A549 (cell line): ENCODE measurements at regions not wholly inside any gene's neighbourhood (a gene's known extent, or its start where the extent isn't known, plus 50 kb on each side); places are given as distances from the start of the nearest gene placed in this dataset.

Experiments used
- ATAC-seq, 2 experiments: fragments of 200-7000 bp in 1 of 2; fragments of >200 bp in 1 of 2; cut with Nextera tagmentation in 1 of 2; cut with Tn5 transposase in 1 of 2; 3 replicates each; pipeline versions ENCODE4 v1.8.0 to v1.9.1; 2018 to 2020; ENCODE audit warnings: mild to moderate bottlenecking in 1 of 2, moderate library complexity in 1 of 2
- CTCF ChIA-PET: fragments of 300-600 bp; sonication (Branson Sonifier 250); formaldehyde crosslinking; extraction: SDS; loops from one replicate; lab custom pipeline; 2021; ENCODE audit warnings: antibody characterized with exemption, inconsistent platforms; lab: Yijun Ruan, JAX
- POLR2A ChIA-PET: fragments of 350-600 bp; formaldehyde crosslinking; extraction: SDS; loops from one replicate; lab custom pipeline; 2021; ENCODE audit warnings: antibody characterized with exemption, inconsistent platforms; lab: Yijun Ruan, JAX
- DNase-seq, 2 experiments: peaks; one replicate each; pipeline versions ENCODE4 v3.0.0 to v3.0.0-alpha.2; 2011 to 2016; ENCODE audit warnings: low read depth in 1 of 2, low spot score in 1 of 2
- FAIRE-seq: peaks from 2 replicates; lab custom pipeline; 2011; peaks lifted over from hg19 to GRCh38; lab: Jason Lieb, UNC
- H3K27ac ChIP-seq, 2 experiments: fragments of >200 bp; sonication (Bioruptor Twin); formaldehyde crosslinking; 3 replicates each; pipeline ENCODE4 v1.5.1; 2016 to 2017
- H3K4me1 ChIP-seq: fragments of >200 bp; sonication (Bioruptor Twin); formaldehyde crosslinking; 3 replicates; pipeline ENCODE4 v1.6.1; 2016
- H3K4me2 ChIP-seq: fragments of >200 bp; sonication (Bioruptor Twin); formaldehyde crosslinking; 3 replicates; pipeline ENCODE4 v1.6.1; 2016
- H3K4me3 ChIP-seq: fragments of >200 bp; sonication (Bioruptor Twin); formaldehyde crosslinking; 3 replicates; pipeline ENCODE4 v1.5.1; 2016
- H3K9me3 ChIP-seq: fragments of >200 bp; sonication (Bioruptor Twin); formaldehyde crosslinking; 3 replicates; pipeline ENCODE4 v1.6.1; 2016
- EHF ChIP-seq: fragments of 250-450 bp; sonication (Bioruptor Pico); IDR thresholded peaks from 2 replicates; pipeline ENCODE4 v1.5.0; 2020; ENCODE audit warnings: mild to moderate bottlenecking
- EP300 ChIP-seq, 2 experiments: fragments of >200 bp; sonication (Bioruptor Twin); formaldehyde crosslinking; IDR thresholded peaks; 2 replicates in 1 of 2; 3 replicates in 1 of 2; pipeline ENCODE4 v1.6.1; 2016 to 2017
- GATA3 ChIP-seq: IDR thresholded peaks from 2 replicates; pipeline ENCODE4 v1.6.1; 2012; ENCODE audit warnings: borderline replicate concordance
- HDAC2 ChIP-seq: fragments of 200-600 bp; sonication (generic); IDR thresholded peaks from 2 replicates; pipeline ENCODE4 v1.6.1; 2016
- HOXA7 ChIP-seq: fragments of 250-450 bp; sonication (Bioruptor Pico); IDR thresholded peaks from 2 replicates; pipeline ENCODE4 v1.5.0; 2020; ENCODE audit warnings: mild to moderate bottlenecking, moderate library complexity
- HOXB13 ChIP-seq: fragments of 250-450 bp; sonication (Bioruptor Pico); IDR thresholded peaks from 2 replicates; pipeline ENCODE4 v1.5.0; 2020; ENCODE audit warnings: low read depth, mild to moderate bottlenecking, moderate library complexity
- KDM5A ChIP-seq: fragments of 200-600 bp; sonication (generic); IDR thresholded peaks from 2 replicates; pipeline ENCODE4 v1.6.1; 2016; ENCODE audit warnings: antibody characterized with exemption, mild to moderate bottlenecking
- MAZ ChIP-seq: fragments of 150-350 bp; IDR thresholded peaks from 2 replicates; pipeline ENCODE4 v1.6.1; 2014; ENCODE audit warnings: antibody characterized with exemption, low read depth, low read length, borderline replicate concordance
- NFE2L2 ChIP-seq: fragments of 150-350 bp; conservative IDR thresholded peaks from 2 replicates; pipeline ENCODE4 v1.6.1; 2014; ENCODE audit warnings: low read length
- NPAS2 ChIP-seq: fragments of 250-450 bp; sonication (Bioruptor Pico); IDR thresholded peaks from 2 replicates; pipeline ENCODE4 v1.8.0; 2022; ENCODE audit warnings: mild to moderate bottlenecking, moderate library complexity, borderline replicate concordance
- PHF8 ChIP-seq: fragments of 200-600 bp; sonication (generic); IDR thresholded peaks from 2 replicates; pipeline ENCODE4 v1.6.1; 2016; ENCODE audit warnings: low read depth, mild to moderate bottlenecking, antibody characterized with exemption, moderate library complexity, borderline replicate concordance
- POLR2A ChIP-seq: IDR thresholded peaks from 2 replicates; pipeline ENCODE4 v1.6.1; 2012; ENCODE audit warnings: mild to moderate bottlenecking, low read length
- WGBS: methylation state at CpG from one replicate; pipeline ENCODE4 v1.1.6; 2017; ENCODE audit errors: missing lambda C conversion rate; 5-methylcytosine and 5-hydroxymethylcytosine counted together
- TF ChIP-seq, protein P1 (sequence below): fragments of 450-650 bp; IDR thresholded peaks from 2 replicates; pipeline ENCODE4 v1.6.1; 2014; ENCODE audit warnings: antibody characterized with exemption
- TF ChIP-seq, protein P2 (sequence below): fragments of >200 bp; sonication (Bioruptor Twin); formaldehyde crosslinking; IDR thresholded peaks from 3 replicates; pipeline ENCODE4 v1.6.1; 2016
- TF ChIP-seq, protein P3 (sequence below): fragments of >200 bp; sonication (Bioruptor Twin); formaldehyde crosslinking; IDR thresholded peaks from 3 replicates; pipeline ENCODE4 v1.5.1; 2016
- TF ChIP-seq, protein P4 (sequence below): fragments of >200 bp; sonication (Bioruptor Twin); formaldehyde crosslinking; IDR thresholded peaks from 2 replicates; pipeline ENCODE4 v1.6.1; 2016
- TF ChIP-seq, protein P5 (sequence below): fragments of 200-600 bp; sonication (generic); IDR thresholded peaks from 2 replicates; pipeline ENCODE4 v1.6.1; 2016; ENCODE audit warnings: antibody characterized with exemption, mild to moderate bottlenecking, moderate library complexity
- TF ChIP-seq, protein P6 (sequence below): IDR thresholded peaks from 2 replicates; pipeline ENCODE4 v1.6.1; 2012; ENCODE audit warnings: low read depth, borderline replicate concordance
- TF ChIP-seq, protein P7 (sequence below): fragments of 250-450 bp; sonication (Bioruptor Pico); IDR thresholded peaks from 2 replicates; pipeline ENCODE4 v1.5.0; 2021; ENCODE audit warnings: mild to moderate bottlenecking, moderate library complexity, borderline replicate concordance
- TF ChIP-seq, protein P8 (sequence below): IDR thresholded peaks from 2 replicates; pipeline ENCODE4 v1.6.1; 2012

DNA sequence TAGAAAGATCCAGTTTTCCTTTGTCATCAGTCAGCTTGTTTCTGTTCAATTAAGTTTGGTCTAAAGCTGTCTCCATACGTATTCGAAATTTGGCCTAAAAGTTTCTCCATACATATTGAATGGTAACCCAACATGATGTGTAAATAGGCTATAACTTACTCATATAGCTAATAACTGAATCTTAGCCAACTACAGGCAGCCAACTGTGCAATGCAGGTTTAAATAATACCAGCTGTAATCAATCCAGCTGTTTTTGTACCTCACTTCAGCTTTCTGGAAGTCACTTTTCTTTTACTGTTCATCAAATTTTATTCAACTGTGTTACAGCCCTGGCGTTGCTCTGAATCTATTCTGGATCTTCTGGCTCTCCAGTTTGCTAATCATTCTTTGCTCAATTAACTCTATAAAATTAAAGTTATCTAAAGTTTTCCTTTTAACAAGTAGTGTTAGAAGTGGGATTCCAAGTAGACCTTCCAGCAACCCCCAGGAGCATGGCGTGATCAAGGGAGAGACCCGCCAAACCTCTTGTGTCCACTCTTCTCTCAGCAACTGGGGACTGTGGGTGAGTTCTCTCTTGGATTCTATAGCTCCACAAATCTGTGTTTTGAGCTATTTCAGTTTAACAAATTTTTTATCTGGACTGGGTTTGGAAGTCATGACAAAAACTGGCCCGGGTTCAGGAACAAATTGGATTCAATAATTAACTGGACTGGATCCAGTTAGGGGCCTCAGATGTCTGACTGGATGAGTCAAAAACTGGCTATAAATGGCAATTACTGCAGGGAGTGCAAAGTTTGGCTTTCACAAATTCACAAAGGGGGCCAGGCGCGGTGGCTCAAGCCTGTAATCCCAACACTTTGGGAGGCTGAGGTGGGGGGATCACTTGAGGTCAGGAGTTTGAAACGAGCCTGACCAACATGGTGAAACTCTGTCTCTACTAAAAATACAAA is 329.7 kb upstream of the ST6GAL2 start:
- FAIRE-seq, result no peak
- Histone ChIP-seq H3K9me3 (no peaks in the 10 kb centered on the region), H3K27ac (no peak overlapping the region), H3K4me3 (no peak overlapping the region), H3K4me2 (no peak overlapping the region), H3K4me1 (no peaks in the 10 kb centered on the region)
- 49% methylated on average over 9 of the region's 9 CpGs for WGBS
- TF ChIP-seq HOXA7 (CRISPR knock-in tag) (no peak), MAZ (no peak), HOXB13 (CRISPR knock-in tag) (no peak), HDAC2 (no peak), POLR2A (no peak), EP300 (IDR thresholded peaks at IDR 0.05) (no peak), PHF8 (no peak), EHF (CRISPR knock-in tag) (no peak), NFE2L2 (no peak), NPAS2 (CRISPR knock-in tag) (no peak), KDM5A (no peak), GATA3 (no peak)
- TF ChIP-seq, protein P1, sequence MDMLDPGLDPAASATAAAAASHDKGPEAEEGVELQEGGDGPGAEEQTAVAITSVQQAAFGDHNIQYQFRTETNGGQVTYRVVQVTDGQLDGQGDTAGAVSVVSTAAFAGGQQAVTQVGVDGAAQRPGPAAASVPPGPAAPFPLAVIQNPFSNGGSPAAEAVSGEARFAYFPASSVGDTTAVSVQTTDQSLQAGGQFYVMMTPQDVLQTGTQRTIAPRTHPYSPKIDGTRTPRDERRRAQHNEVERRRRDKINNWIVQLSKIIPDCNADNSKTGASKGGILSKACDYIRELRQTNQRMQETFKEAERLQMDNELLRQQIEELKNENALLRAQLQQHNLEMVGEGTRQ, result no peak
- TF ChIP-seq, protein P2, sequence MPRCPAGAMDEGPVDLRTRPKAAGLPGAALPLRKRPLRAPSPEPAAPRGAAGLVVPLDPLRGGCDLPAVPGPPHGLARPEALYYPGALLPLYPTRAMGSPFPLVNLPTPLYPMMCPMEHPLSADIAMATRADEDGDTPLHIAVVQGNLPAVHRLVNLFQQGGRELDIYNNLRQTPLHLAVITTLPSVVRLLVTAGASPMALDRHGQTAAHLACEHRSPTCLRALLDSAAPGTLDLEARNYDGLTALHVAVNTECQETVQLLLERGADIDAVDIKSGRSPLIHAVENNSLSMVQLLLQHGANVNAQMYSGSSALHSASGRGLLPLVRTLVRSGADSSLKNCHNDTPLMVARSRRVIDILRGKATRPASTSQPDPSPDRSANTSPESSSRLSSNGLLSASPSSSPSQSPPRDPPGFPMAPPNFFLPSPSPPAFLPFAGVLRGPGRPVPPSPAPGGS, result no peak
- TF ChIP-seq, protein P3, sequence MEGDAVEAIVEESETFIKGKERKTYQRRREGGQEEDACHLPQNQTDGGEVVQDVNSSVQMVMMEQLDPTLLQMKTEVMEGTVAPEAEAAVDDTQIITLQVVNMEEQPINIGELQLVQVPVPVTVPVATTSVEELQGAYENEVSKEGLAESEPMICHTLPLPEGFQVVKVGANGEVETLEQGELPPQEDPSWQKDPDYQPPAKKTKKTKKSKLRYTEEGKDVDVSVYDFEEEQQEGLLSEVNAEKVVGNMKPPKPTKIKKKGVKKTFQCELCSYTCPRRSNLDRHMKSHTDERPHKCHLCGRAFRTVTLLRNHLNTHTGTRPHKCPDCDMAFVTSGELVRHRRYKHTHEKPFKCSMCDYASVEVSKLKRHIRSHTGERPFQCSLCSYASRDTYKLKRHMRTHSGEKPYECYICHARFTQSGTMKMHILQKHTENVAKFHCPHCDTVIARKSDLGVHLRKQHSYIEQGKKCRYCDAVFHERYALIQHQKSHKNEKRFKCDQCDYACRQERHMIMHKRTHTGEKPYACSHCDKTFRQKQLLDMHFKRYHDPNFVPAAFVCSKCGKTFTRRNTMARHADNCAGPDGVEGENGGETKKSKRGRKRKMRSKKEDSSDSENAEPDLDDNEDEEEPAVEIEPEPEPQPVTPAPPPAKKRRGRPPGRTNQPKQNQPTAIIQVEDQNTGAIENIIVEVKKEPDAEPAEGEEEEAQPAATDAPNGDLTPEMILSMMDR, result no peak
- TF ChIP-seq, protein P4, sequence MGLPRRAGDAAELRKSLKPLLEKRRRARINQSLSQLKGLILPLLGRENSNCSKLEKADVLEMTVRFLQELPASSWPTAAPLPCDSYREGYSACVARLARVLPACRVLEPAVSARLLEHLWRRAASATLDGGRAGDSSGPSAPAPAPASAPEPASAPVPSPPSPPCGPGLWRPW, result no peak
- TF ChIP-seq, protein P5, sequence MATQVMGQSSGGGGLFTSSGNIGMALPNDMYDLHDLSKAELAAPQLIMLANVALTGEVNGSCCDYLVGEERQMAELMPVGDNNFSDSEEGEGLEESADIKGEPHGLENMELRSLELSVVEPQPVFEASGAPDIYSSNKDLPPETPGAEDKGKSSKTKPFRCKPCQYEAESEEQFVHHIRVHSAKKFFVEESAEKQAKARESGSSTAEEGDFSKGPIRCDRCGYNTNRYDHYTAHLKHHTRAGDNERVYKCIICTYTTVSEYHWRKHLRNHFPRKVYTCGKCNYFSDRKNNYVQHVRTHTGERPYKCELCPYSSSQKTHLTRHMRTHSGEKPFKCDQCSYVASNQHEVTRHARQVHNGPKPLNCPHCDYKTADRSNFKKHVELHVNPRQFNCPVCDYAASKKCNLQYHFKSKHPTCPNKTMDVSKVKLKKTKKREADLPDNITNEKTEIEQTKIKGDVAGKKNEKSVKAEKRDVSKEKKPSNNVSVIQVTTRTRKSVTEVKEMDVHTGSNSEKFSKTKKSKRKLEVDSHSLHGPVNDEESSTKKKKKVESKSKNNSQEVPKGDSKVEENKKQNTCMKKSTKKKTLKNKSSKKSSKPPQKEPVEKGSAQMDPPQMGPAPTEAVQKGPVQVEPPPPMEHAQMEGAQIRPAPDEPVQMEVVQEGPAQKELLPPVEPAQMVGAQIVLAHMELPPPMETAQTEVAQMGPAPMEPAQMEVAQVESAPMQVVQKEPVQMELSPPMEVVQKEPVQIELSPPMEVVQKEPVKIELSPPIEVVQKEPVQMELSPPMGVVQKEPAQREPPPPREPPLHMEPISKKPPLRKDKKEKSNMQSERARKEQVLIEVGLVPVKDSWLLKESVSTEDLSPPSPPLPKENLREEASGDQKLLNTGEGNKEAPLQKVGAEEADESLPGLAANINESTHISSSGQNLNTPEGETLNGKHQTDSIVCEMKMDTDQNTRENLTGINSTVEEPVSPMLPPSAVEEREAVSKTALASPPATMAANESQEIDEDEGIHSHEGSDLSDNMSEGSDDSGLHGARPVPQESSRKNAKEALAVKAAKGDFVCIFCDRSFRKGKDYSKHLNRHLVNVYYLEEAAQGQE, result no peak
- TF ChIP-seq, protein P6, sequence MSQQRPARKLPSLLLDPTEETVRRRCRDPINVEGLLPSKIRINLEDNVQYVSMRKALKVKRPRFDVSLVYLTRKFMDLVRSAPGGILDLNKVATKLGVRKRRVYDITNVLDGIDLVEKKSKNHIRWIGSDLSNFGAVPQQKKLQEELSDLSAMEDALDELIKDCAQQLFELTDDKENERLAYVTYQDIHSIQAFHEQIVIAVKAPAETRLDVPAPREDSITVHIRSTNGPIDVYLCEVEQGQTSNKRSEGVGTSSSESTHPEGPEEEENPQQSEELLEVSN, result no peak
- TF ChIP-seq, protein P7, sequence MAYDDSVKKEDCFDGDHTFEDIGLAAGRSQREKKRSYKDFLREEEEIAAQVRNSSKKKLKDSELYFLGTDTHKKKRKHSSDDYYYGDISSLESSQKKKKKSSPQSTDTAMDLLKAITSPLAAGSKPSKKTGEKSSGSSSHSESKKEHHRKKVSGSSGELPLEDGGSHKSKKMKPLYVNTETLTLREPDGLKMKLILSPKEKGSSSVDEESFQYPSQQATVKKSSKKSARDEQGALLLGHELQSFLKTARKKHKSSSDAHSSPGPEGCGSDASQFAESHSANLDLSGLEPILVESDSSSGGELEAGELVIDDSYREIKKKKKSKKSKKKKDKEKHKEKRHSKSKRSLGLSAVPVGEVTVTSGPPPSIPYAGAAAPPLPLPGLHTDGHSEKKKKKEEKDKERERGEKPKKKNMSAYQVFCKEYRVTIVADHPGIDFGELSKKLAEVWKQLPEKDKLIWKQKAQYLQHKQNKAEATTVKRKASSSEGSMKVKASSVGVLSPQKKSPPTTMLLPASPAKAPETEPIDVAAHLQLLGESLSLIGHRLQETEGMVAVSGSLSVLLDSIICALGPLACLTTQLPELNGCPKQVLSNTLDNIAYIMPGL (CRISPR knock-in tag), result no peak
- TF ChIP-seq, protein P8, sequence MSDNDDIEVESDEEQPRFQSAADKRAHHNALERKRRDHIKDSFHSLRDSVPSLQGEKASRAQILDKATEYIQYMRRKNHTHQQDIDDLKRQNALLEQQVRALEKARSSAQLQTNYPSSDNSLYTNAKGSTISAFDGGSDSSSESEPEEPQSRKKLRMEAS, result no peak
- no peak for ATAC-seq
- DNase-seq, result no peak
- ChIA-PET CTCF (no interaction called here), POLR2A (no interaction called here)
